ELF-1 (cell line): ENCODE measurements at regions not wholly inside any gene's neighbourhood (a gene's known extent, or its start where the extent isn't known, plus 50 kb on each side); places are given as distances from the start of the nearest gene placed in this dataset.
"Not testable (repeated sequence)": the region's sequence is repeated elsewhere in the genome, so short reads cannot be mapped to it uniquely, and the experiment has no call there.

Experiments used
- DNase-seq: peaks from one replicate; pipeline ENCODE4 v3.0.0-alpha.2; 2016; ENCODE audit warnings: low read depth, low spot score

DNA sequence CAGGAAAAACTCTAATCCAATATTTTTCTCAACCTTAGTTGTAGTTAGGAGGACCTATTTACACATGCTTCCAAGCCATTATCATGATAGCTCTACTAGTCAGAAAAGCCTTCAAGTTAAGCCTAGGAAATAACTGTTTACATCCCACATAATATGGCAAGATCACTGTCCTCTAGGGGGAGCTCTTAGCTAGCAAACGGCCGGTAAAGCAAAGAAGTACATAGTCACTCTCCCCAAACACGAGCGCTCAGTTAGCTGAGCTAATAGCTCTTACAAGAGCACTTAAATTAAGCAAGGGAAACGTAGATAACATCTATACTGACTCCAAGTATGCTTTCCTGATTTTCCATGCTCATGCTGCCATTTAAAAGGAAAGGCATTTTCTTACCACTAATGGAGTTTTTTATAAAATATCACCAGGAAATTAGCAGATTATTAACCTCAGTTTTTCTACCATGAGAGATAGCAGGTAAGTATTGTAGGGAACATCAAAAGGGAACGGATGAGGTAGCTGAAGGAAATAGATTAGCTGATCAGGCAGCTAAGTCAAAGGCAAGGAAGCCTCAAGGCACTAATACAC, 100.6 kb upstream of the PABPC3 start:
- peak; percentile 80 for DNase-seq

DNA sequence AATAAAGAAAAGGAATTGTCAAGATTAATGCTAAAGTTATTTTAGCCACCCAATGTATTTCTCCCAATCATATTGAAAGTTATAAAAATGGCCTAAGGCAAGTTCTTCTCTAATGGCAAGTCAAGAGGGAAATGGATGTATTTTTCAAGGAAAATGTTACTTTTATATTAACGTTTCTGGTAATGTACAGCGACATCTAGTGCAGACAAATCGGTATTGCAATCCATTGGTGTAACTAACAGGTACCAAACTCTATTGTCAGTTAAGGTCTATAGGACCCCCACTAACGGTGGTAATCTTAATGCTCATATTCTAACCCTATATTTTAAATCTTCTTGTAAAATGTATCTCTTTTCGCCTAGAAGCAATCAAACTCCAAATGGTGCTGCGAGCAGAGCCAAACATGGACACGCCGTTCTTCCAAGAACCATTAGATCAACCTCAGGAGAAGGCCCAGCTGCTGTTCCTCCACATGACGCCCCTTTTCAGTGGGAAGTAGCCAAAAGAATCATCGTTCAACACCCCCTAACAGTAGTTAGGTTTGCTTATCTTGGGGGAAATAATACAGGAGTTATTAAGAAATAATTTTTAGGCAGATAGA, 98.5 kb upstream of the PABPC3 start:
- no peak for DNase-seq

DNA sequence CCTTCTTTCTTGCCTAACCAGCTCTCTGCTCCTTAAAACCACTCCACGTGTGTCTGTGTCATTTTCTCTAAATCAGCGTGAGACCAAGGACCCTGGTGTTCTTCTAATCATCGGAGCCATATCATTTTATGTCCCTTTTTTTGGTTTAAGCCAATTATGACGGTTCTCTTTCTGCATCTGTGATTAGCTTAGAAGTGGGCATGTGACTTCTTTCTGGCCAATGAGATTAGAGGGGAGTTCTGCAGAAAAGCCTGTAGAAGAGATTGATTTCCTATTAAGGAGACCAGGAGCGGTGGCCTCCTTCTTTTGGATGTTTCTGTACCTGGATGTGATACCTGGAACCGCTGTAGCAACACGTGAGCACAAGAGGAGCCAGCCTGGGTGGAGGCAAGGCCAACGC, 97.5 kb upstream of the PABPC3 start:
- DNase-seq = no peak

DNA sequence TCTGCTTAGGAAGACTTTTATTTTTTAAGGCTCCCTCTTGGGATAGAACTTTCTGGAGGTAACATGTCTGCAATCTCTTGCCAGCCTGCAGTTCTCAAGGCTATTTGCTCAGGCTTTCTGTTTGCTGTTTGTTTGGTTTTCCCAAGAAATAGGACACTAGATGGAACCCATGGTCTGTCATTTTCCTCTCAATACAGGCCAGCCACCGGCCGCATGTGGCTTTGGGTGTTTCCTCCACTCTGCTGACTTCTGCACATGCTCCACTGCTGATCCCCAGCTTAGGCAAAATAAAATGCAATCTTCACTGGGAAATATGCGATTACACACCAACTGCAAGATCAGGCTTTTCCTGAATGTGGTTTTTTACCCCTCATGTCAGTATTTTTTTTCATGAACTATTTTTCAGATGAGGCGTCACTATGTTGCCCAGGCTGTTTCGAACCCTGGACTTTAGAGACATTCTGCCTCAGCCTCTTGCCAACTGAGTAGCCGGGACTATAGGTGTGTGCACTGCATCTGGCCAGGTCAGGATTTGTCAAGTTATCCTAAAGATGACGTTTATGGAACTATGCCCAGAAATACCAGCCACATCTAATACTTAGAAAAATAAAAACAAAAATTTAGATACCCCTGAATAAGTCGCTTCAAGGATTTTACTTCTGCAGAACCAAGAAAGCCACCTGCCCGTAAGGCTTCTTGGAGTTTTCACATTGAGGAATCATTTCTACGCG, 94.3 kb upstream of the PABPC3 start:
- DNase-seq = no peak

DNA sequence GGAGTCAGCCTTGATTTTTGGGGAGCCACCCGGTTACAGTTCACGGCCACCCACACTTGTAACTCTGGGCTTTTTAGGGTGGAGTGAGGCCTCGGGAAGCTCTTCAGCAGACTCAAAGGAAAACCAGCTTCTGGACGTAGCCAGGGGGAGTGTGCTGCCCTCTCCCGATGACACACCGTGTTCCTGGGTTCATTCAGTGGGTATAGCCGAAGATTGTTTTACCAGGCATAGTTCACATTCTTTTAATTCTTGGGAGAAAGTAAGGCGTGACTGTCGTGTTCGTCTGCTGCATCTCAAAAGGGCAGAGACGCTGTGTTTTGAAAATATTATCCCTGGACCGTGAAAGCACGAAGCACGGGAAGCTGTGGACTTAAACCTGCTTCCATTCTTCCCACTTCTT, 93.6 kb upstream of the PABPC3 start:
- peak; percentile 71 for DNase-seq

DNA sequence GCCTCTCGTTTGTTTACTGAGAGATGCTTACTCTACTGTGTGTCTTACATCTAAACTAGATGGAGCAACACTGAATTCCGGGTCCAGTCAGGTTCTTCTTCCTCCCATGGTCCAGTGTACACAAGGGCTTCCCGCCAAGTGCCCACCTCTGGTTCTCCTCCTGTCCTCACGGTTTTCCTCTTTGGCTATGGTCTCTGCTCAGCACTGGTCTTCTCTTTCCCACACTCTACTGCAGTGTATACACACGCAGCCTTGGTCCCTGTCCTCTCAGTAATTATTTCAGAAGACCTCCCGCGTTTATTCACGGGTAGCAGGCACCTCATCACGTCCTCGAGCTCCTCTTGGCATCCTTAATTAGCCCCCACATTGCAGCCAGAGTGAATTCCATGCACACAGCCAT, 91.4 kb upstream of the PABPC3 start:
- not testable (repeated sequence) for DNase-seq

DNA sequence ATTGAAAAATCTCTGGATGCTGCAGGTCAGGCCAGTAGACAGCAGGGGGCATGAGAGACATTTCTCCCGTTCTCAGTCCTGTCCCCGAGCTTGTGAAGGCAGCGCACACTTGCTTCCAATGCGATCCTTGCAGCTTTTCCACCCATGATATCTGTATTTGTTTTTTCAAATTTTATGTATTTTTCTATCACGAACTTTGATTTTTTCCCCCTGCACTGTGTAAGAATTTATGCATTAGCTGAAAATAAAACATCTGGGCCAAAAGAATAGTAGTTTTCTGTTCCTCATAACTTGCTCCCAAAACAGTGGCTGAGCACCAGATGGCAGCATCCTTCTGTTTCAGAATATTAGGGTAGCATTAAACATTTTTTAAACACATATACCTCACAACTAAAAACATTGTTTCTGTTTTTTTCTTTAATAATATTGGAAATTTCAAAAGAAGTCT, 90.9 kb upstream of the PABPC3 start:
- DNase-seq = not testable (repeated sequence)

DNA sequence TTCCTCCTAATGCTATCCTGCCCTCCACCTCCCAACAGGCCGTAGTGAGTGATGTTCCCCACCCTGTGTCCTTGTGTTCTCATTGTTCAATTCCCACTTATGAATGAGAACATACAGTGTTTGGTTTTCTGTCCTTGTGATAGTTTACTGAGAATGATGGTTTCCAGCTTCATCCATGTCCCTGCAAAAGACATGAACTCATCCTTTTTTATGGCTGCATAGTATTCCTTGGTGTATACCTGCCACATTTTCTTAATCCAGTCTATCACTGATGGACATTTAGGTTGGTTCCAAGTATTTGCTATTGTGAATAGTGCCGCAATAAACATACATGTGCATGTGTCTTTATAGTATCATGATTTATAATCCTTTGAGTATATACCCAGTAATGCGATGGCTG, 88.5 kb upstream of the PABPC3 start:
- DNase-seq = not testable (repeated sequence)

DNA sequence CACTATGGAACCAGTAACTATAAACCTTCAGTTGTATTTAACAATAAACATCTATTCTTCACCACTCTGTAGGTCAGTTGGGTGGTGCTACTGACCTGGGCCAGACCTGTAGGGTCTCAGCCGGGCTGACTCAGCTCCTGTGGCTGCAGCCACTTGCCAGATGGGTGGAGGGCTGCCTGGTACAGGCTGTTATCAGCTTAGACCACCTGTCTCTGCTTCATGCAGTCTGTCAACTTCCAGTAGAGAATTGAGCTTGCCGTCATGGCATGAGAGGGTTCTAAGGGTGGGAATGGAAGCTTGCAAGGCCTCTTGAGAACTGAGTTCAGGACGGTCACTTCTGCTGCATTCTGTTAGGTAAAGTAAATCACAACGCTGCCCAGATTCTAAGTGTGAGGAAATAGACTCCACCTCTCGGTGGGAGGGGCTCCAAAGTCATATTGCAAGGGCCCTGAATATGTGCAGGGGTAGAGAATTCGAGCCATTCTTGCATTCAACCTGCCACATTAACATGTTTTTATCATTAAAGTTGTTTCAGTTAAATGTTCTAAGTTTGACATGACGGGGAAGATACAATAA, 81.5 kb upstream of the PABPC3 start:
- not testable (repeated sequence) for DNase-seq

DNA sequence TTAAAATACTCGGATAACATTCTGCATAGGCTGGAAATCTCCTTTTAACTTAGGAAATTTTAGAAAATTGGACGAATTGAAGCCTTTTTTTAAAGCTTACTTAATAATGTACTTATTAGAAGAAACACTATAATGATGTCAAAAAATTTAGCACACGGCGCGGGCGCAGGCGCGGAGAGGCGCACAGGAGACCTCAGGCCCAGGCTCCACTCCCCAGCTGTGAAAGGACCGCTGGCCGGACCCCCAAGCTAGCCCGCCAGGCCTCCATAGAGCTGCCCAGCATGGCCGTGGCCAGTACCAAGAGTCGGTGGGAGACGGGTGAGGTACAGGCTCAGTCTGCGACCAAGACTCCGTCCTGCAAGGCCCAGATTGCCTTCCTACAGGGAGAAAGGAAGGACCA, 78.8 kb upstream of the PABPC3 start:
- DNase-seq = not testable (repeated sequence)

DNA sequence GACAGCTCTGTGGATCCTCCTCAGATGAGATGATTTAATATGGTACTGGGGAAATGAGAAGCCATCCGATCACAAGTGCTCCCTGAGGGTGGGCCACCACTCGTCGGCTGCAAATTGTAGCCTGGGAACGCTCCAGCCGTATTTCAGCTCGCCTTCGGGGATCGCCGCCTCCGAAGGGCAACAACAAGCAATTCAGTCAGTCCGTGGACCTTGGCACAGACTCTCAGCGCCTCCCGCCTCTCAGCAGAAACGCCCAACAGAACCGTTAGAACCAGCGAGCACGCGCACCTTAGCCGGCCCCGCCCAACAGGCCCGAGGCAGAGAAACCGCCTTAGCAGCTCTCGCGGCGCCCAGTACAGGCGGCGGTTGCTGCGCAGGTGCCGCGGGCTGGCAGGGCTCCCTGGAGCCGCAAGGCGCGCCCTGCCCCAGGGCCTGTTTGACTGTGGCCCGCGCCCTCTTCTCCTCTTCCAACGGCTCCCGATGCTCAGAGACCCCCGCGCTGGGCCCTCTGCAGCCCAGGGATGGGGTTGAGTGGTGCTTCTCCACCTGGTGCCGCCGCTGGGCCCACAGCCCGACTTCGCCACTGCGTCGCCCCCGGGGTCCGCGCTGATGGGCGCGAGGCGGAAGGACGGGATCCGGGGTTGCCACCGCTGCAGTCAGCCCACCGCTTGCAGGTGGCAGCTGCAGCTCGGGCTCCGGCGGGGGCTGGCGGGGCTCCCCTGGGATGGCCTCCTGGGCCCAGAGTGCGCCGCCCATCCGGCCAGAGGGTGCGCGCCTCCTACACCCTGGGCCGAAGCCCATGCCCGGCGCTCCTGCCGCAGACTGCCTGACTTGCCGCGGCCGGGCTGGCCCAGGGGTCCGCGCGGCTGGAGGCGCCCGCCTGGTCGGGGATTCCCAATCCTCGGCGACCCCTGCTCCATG, 77.9 kb upstream of the PABPC3 start:
- DNase-seq = peak; percentile 85

DNA sequence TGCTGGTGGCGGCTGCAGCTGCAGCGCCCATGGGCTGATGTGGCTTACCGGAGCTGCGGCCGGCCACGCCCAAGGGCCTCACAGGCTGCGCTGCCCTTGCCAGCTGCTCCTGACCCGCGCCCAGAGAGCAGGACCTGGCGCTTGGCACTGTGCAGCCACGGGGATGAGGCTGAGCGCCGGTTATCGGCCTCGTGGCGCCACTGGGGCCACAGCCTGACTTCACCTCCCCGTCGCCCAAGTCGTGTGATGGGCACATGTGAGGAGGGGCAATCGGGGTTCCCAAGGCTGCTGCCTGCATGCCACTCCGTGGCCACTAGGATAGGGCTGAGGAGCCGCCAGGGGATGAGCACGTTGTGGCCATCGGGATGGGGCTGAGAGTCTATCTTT, 77.2 kb upstream of the PABPC3 start:
- DNase-seq = no peak

DNA sequence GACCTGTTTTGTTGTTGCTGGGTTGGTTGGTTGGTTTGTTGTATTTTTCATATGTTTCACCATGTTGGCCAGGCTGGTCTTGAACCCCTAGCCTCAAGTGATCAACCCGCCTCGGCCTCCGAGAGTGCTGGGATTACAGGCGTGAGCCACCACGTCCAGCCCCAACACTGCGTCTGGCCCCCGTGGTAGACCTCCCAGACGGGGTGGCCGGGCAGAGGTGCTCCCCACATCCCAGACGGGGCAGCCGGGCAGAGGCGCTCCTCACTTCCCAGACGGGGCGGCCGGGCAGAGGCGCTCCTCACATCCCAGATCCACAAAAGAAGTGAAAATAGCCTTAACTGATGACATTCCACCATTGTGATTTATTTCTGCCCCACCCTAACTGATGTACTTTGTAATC, 76.2 kb upstream of the PABPC3 start:
- not testable (repeated sequence) for DNase-seq

DNA sequence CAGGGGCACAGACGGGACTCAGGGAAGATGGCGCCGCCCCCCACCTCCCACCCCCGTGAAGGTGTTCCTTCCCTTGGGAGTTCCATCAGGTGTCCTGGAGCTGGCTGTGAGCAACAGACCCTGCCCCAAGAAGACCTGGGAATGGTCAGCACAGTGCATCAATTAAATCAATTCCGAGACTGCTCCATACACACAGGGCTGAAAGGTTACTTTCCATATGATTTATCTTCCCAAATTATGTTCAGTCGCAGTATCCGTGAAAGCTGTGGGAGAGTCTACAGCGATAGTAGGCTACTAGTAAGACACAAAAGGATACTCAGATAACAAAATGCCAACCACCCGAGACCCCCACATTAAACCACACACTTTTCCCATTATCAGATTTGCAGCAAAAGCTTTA, 71.8 kb upstream of the PABPC3 start:
- no peak for DNase-seq

DNA sequence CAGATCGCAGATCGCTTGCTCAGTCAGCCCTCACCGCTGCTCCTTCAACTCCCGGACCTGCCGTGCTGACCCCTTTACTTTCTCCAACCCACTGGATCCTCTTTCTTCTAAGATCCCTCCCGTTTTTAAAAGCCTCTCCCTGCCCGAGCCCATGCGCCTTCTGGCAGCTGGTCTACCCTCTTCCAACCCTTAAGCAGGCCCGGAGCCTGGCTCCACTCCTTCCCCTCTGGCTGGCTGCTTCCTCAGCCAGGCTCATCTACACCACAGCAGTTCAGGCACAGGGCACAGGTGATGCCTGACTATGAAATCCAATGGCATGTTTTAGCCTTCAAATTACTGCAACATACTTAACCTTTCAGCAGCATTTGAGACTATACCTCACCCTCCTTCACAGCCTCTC, 63.8 kb upstream of the PABPC3 start:
- peak; percentile 28 for DNase-seq

DNA sequence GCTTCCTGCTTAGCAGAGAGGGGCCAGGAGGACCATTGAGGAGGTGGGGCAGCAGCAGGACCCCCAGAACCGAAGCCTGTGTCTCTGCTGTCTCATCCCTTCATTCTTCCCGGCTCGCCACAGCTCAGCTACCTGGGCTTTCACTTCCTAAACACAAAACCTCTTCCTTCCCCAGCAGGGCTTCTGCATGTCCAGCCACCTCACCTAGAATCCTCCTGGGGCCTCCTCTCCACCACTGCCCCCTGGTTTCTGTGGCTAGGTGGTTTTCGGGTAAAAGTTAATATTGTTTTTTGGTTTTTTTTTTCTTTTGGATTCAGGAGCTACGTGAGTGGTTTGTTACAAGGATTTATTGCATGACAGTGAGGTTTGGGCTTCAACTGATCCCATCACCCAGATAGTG, 61.8 kb upstream of the PABPC3 start:
- peak; percentile 18 for DNase-seq

DNA sequence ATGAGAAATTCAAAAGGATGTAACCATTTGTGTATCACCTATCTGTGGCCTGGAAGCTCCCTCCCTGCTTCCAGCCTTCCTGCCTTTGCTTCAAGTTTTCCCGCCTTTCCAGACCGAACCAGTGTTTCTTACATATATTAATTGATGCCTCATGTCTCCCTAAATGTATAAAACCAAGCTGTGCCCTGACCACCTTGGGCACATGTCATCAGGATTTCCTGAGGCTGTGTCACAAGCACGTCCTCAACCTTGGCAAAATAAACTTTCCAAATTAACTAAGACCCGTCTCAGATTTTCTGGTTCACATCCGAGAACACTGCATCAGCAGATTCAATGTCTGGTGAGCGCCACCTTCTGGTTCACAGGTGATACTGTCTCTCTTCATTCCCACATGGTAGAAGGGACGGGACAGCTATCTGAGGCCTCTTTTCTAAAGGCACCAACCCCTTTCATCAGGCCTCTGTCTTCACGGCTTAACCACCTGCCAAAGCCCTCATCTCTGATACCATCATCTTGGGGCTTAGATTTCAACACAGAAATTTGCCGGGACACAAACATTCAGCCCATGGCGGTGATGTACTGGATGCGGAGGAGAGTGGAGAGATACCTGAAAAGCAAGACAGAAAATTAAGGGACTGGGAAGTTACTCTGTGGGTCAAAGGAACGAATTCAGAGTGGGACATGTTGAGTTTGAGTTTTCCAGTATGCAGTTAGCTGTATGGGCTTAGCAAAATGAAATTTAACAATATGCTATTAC, 58.7 kb upstream of the PABPC3 start:
- peak; percentile 73 for DNase-seq

DNA sequence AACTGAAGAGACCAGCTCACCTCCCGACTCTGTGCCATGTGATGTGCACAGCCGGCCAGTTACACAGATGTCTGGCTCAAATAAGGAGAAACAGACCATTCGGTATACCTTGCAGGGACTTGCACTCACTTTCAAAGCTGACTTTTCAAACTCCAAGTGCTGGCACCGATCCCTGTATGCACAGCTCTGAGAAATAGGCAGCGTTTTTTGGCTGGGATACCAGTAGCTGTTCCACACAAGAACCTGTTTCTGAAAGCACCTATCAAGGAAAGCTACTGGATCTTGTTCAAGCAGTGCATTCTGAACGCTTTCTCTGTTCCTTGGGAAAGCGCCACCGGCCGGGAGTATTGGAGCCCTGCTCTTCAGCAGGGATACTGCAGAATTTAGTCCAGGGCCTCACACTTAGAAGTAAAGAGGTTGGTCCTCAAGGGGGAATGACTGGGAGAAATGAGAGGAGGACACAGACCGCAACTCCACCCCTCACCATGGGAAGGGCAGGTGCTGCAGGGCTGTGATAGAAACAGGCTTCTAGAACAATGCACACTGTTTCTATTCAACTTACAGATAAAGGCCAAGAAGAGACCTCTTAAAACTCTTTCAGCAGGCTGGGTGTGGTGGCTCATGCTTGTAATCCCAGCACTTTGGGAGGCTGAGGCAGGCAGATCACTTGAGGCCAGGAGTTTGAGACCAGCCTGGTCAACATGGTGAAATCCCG, 53.6 kb upstream of the PABPC3 start:
- DNase-seq = no peak

DNA sequence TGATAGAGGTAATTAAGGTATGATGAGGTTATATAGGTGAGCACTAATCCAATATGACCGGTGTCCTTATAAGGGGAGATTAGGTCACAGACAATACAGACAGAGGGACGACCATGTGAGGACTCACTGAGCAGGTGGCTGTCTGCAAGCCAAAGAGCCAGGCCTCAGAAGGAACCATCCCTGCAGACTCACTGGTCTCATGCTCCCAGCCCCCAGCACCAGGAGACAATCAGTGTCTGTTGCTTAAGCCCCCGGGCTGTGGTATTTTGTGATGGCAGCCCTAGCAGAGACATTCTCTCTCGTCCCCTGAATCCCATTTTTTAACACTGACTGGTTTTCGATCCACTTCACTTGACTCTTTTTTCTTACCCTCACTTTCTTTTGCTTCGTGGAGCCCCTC, 51.9 kb upstream of the PABPC3 start:
- peak; percentile 66 for DNase-seq
